Nephron (organoid): ENCODE measurements at regions not wholly inside any gene's neighbourhood (a gene's known extent, or its start where the extent isn't known, plus 50 kb on each side); places are given as distances from the start of the nearest gene placed in this dataset.
"Not testable (repeated sequence)": the region's sequence is repeated elsewhere in the genome, so short reads cannot be mapped to it uniquely, and the experiment has no call there.

Experiments used
- H3K27ac Mint-ChIP-seq, 3 experiments: 2 replicates each; pipeline ENCODE4 v1.8.0; 2020; ENCODE audit warnings: mixed read lengths in 3 of 3, mild to moderate bottlenecking in 2 of 3, moderate library complexity in 1 of 3
- H3K27me3 Mint-ChIP-seq: 2 replicates; pipeline ENCODE4 v1.8.0; 2021; ENCODE audit warnings: low read depth, mild to moderate bottlenecking, moderate library complexity, mixed read lengths
- H3K36me3 Mint-ChIP-seq: 2 replicates; pipeline ENCODE4 v1.8.0; 2020; ENCODE audit warnings: low read depth, mixed read lengths
- H3K4me1 Mint-ChIP-seq: 2 replicates; pipeline ENCODE4 v1.8.0; 2020; ENCODE audit warnings: mixed read lengths
- H3K4me3 Mint-ChIP-seq, 3 experiments: 2 replicates each; pipeline ENCODE4 v1.8.0; 2020; ENCODE audit warnings: mild to moderate bottlenecking in 3 of 3, mixed read lengths in 3 of 3, moderate library complexity in 2 of 3
- H3K9me3 Mint-ChIP-seq: 2 replicates; pipeline ENCODE4 v1.8.0; 2020; ENCODE audit warnings: mixed read lengths
- CTCF ChIP-seq, 3 experiments: fragments of 200-600 bp; sonication (generic); IDR thresholded peaks; one replicate each; pipeline ENCODE4 v1.5.0; 2021; ENCODE audit warnings: antibody characterized with exemption in 3 of 3; ENCODE audit not compliant: unreplicated experiment in 3 of 3

- no peaks in the 10 kb centered on the region for H3K27me3 Mint-ChIP-seq
- no peak overlapping the region for H3K4me3 Mint-ChIP-seq
- H3K9me3 Mint-ChIP-seq, result no peaks in the 10 kb centered on the region
- H3K36me3 Mint-ChIP-seq, result no peaks in the 10 kb centered on the region
- peaks cover 10% of the 10 kb centered on the region for H3K4me1 Mint-ChIP-seq
- TF ChIP-seq CTCF (IDR thresholded peaks at IDR 0.05; ENCODE audit: unreplicated experiment in 3 of 3), result no peak
- no peak overlapping the region for H3K27ac Mint-ChIP-seq
These were observed 1075.2 kb downstream of the PCDH9 start for GRCh38 chr13:66154976-66155375.

- H3K36me3 Mint-ChIP-seq, result no peaks in the 10 kb centered on the region
- no peak for TF ChIP-seq CTCF (IDR thresholded peaks at IDR 0.05; ENCODE audit: unreplicated experiment in 3 of 3)
- peaks cover 8% of the 10 kb centered on the region for H3K4me1 Mint-ChIP-seq
- no peak overlapping the region for H3K4me3 Mint-ChIP-seq
- H3K27me3 Mint-ChIP-seq, result no peaks in the 10 kb centered on the region
- H3K27ac Mint-ChIP-seq, result no peak overlapping the region
- H3K9me3 Mint-ChIP-seq, result no peaks in the 10 kb centered on the region
These were observed 1075.8 kb downstream of the PCDH9 start for GRCh38 chr13:66154354-66154753.

GRCh38 chr13:66152596-66152995, 1077.5 kb downstream of the PCDH9 start:
- TF ChIP-seq CTCF (IDR thresholded peaks at IDR 0.05; ENCODE audit: unreplicated experiment in 3 of 3), result no peak
- H3K27me3 Mint-ChIP-seq, result no peaks in the 10 kb centered on the region
- no peaks in the 10 kb centered on the region for H3K9me3 Mint-ChIP-seq
- H3K4me1 Mint-ChIP-seq, result peaks cover 3% of the 10 kb centered on the region
- no peak overlapping the region for H3K4me3 Mint-ChIP-seq
- H3K27ac Mint-ChIP-seq, result no peak overlapping the region
- no peaks in the 10 kb centered on the region for H3K36me3 Mint-ChIP-seq

GRCh38 chr13:66144357-66144756, 1085.8 kb downstream of the PCDH9 start:
- not testable (repeated sequence) for H3K27me3 Mint-ChIP-seq, H3K27ac Mint-ChIP-seq, H3K36me3 Mint-ChIP-seq, H3K9me3 Mint-ChIP-seq, H3K4me3 Mint-ChIP-seq, H3K4me1 Mint-ChIP-seq

- H3K27me3 Mint-ChIP-seq, result no peaks in the 10 kb centered on the region
- no peaks in the 10 kb centered on the region for H3K9me3 Mint-ChIP-seq
- TF ChIP-seq CTCF (IDR thresholded peaks at IDR 0.05; ENCODE audit: unreplicated experiment in 3 of 3), result no peak
- H3K36me3 Mint-ChIP-seq, result no peaks in the 10 kb centered on the region
- H3K4me3 Mint-ChIP-seq, result no peak overlapping the region
- H3K27ac Mint-ChIP-seq, result peak overlapping the region in 1 of 3 experiments; percentile 18
- no peaks in the 10 kb centered on the region for H3K4me1 Mint-ChIP-seq
These were observed 1090.4 kb downstream of the PCDH9 start for GRCh38 chr13:66139701-66140100.

- Mint-ChIP-seq H3K9me3 (no peaks in the 10 kb centered on the region), H3K36me3 (no peaks in the 10 kb centered on the region), H3K27me3 (no peaks in the 10 kb centered on the region), H3K4me3 (no peak overlapping the region), H3K27ac (no peak overlapping the region), H3K4me1 (no peaks in the 10 kb centered on the region)
- no peak for TF ChIP-seq CTCF (IDR thresholded peaks at IDR 0.05; ENCODE audit: unreplicated experiment in 3 of 3)
These were observed 1090.9 kb downstream of the PCDH9 start for GRCh38 chr13:66139250-66139649.
